NB4 (cell line): ENCODE measurements at regions not wholly inside any gene's neighbourhood (a gene's known extent, or its start where the extent isn't known, plus 50 kb on each side); places are given as distances from the start of the nearest gene placed in this dataset.

Source experiments
- CTCF ChIP-seq: IDR thresholded peaks from one replicate; pipeline ENCODE4 v1.5.1; 2012; ENCODE audit warnings: low read depth, low read length
- MAX ChIP-seq: IDR thresholded peaks from 2 replicates; pipeline ENCODE4 v1.6.1; 2011; ENCODE audit warnings: low read depth, low read length
- POLR2A ChIP-seq: IDR thresholded peaks from 2 replicates; pipeline ENCODE4 v1.6.1; 2011; ENCODE audit warnings: mild to moderate bottlenecking; ENCODE audit not compliant: insufficient read length; ENCODE audit errors: extremely low read depth

DNA sequence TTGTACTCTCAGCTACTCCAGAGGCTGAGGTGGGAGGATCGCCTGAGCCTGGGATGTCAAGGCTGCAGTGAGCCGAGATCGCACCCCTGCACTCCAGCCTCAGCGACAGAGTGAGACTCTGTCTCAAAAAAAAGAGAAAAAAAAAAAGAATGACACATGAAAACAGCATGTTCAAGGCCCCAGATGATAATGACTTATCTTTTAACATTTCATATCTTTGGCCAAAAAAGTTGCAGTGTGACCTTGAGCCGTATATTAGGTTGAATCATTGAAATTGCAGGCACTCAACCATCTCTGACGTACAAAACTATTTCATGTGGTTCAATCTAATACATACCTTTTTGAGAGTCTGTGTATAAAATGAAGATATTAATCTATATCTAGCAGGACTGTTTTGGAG lies 79.1 kb upstream of the CPEB4 start:
- TF ChIP-seq CTCF (no peak), POLR2A (no peak), MAX (no peak)
